ENCODE measurements at regions not wholly inside any gene's neighbourhood (a gene's known extent, or its start where the extent isn't known, plus 50 kb on each side); places are given as distances from the start of the nearest gene placed in this dataset.

- H3K27ac ChIP-seq (ENCODE audit: low read length): no peak overlapping the region
- no peaks in the 10 kb centered on the region for H3K4me1 ChIP-seq (ENCODE audit: control insufficient read depth, low read depth, low read length)
- no peaks in the 10 kb centered on the region for H3K36me3 ChIP-seq (ENCODE audit: control insufficient read depth, low read depth, low read length)
- no peak overlapping the region for H3K4me3 ChIP-seq (ENCODE audit: low read length)
- H3K27me3 ChIP-seq (ENCODE audit: control insufficient read depth, insufficient read depth, low read length): no peaks in the 10 kb centered on the region
- H3K9ac ChIP-seq (ENCODE audit: low read length): no peak overlapping the region
- H3K9me3 ChIP-seq (ENCODE audit: control insufficient read depth, low read depth, low read length): no peaks in the 10 kb centered on the region
These were observed 113.3 kb upstream of the SOX5 start for GRCh38 chr12:24062642-24063245.

GRCh38 chr12:24060089-24060488 is 110.6 kb upstream of the SOX5 start:
- Histone ChIP-seq H3K4me3 (ENCODE audit: low read length) (no peak overlapping the region), H3K9me3 (ENCODE audit: control insufficient read depth, low read depth, low read length) (no peaks in the 10 kb centered on the region), H3K9ac (ENCODE audit: low read length) (no peak overlapping the region), H3K27me3 (ENCODE audit: control insufficient read depth, insufficient read depth, low read length) (no peaks in the 10 kb centered on the region), H3K4me1 (ENCODE audit: control insufficient read depth, low read depth, low read length) (no peaks in the 10 kb centered on the region), H3K27ac (ENCODE audit: low read length) (no peak overlapping the region), H3K36me3 (ENCODE audit: control insufficient read depth, low read depth, low read length) (no peaks in the 10 kb centered on the region)

- Histone ChIP-seq H3K36me3 (ENCODE audit: control insufficient read depth, low read depth, low read length) (no peaks in the 10 kb centered on the region), H3K9ac (ENCODE audit: low read length) (no peak overlapping the region), H3K27me3 (ENCODE audit: control insufficient read depth, insufficient read depth, low read length) (no peaks in the 10 kb centered on the region), H3K4me1 (ENCODE audit: control insufficient read depth, low read depth, low read length) (no peaks in the 10 kb centered on the region), H3K27ac (ENCODE audit: low read length) (no peak overlapping the region), H3K4me3 (ENCODE audit: low read length) (no peak overlapping the region), H3K9me3 (ENCODE audit: control insufficient read depth, low read depth, low read length) (no peaks in the 10 kb centered on the region)
These were observed 108.5 kb upstream of the SOX5 start for GRCh38 chr12:24057920-24058476.

- no peaks in the 10 kb centered on the region for H3K27me3 ChIP-seq (ENCODE audit: control insufficient read depth, insufficient read depth, low read length)
- no peaks in the 10 kb centered on the region for H3K9me3 ChIP-seq (ENCODE audit: control insufficient read depth, low read depth, low read length)
- no peaks in the 10 kb centered on the region for H3K4me1 ChIP-seq (ENCODE audit: control insufficient read depth, low read depth, low read length)
- H3K36me3 ChIP-seq (ENCODE audit: control insufficient read depth, low read depth, low read length): no peaks in the 10 kb centered on the region
- no peak overlapping the region for H3K9ac ChIP-seq (ENCODE audit: low read length)
- H3K27ac ChIP-seq (ENCODE audit: low read length): no peak overlapping the region
- no peak overlapping the region for H3K4me3 ChIP-seq (ENCODE audit: low read length)
These were observed 106.3 kb upstream of the SOX5 start for GRCh38 chr12:24055747-24056146.

GRCh38 chr12:24054416-24054815 is 104.9 kb upstream of the SOX5 start:
- Histone ChIP-seq H3K36me3 (ENCODE audit: control insufficient read depth, low read depth, low read length) (no peaks in the 10 kb centered on the region), H3K4me1 (ENCODE audit: control insufficient read depth, low read depth, low read length) (no peaks in the 10 kb centered on the region), H3K9ac (ENCODE audit: low read length) (no peak overlapping the region), H3K27me3 (ENCODE audit: control insufficient read depth, insufficient read depth, low read length) (no peaks in the 10 kb centered on the region), H3K9me3 (ENCODE audit: control insufficient read depth, low read depth, low read length) (no peaks in the 10 kb centered on the region), H3K27ac (ENCODE audit: low read length) (no peak overlapping the region), H3K4me3 (ENCODE audit: low read length) (no peak overlapping the region)

GRCh38 chr12:24049728-24050127 is 100.3 kb upstream of the SOX5 start:
- Histone ChIP-seq H3K36me3 (ENCODE audit: control insufficient read depth, low read depth, low read length) (no peaks in the 10 kb centered on the region), H3K4me3 (ENCODE audit: low read length) (no peak overlapping the region), H3K9me3 (ENCODE audit: control insufficient read depth, low read depth, low read length) (peaks cover 6% of the 10 kb centered on the region), H3K27me3 (ENCODE audit: control insufficient read depth, insufficient read depth, low read length) (no peaks in the 10 kb centered on the region), H3K9ac (ENCODE audit: low read length) (no peak overlapping the region), H3K4me1 (ENCODE audit: control insufficient read depth, low read depth, low read length) (no peaks in the 10 kb centered on the region), H3K27ac (ENCODE audit: low read length) (no peak overlapping the region)

- Histone ChIP-seq H3K27ac (ENCODE audit: low read length) (no peak overlapping the region), H3K36me3 (ENCODE audit: control insufficient read depth, low read depth, low read length) (no peaks in the 10 kb centered on the region)
These were observed 99.6 kb upstream of the SOX5 start for GRCh38 chr12:24049101-24049500.

GRCh38 chr12:24048446-24048845 is 99.0 kb upstream of the SOX5 start:
- Histone ChIP-seq H3K4me1 (ENCODE audit: control insufficient read depth, low read depth, low read length) (no peaks in the 10 kb centered on the region), H3K27me3 (ENCODE audit: control insufficient read depth, insufficient read depth, low read length) (no peaks in the 10 kb centered on the region)

More at GRCh38 chr12:24049101-24049500, 99.6 kb upstream of the SOX5 start:
- peaks cover 6% of the 10 kb centered on the region for H3K9me3 ChIP-seq (ENCODE audit: control insufficient read depth, low read depth, low read length)
- no peaks in the 10 kb centered on the region for H3K4me1 ChIP-seq (ENCODE audit: control insufficient read depth, low read depth, low read length)
- H3K27me3 ChIP-seq (ENCODE audit: control insufficient read depth, insufficient read depth, low read length): no peaks in the 10 kb centered on the region
- H3K9ac ChIP-seq (ENCODE audit: low read length): no peak overlapping the region
- no peak overlapping the region for H3K4me3 ChIP-seq (ENCODE audit: low read length)

GRCh38 chr12:24047326-24047725 is 97.9 kb upstream of the SOX5 start:
- no peaks in the 10 kb centered on the region for H3K4me1 ChIP-seq (ENCODE audit: control insufficient read depth, low read depth, low read length)
- no peak overlapping the region for H3K4me3 ChIP-seq (ENCODE audit: low read length)
- H3K27me3 ChIP-seq (ENCODE audit: control insufficient read depth, insufficient read depth, low read length): no peaks in the 10 kb centered on the region
- peaks cover 6% of the 10 kb centered on the region for H3K9me3 ChIP-seq (ENCODE audit: control insufficient read depth, low read depth, low read length)
- H3K9ac ChIP-seq (ENCODE audit: low read length): no peak overlapping the region
- H3K36me3 ChIP-seq (ENCODE audit: control insufficient read depth, low read depth, low read length): no peaks in the 10 kb centered on the region
- H3K27ac ChIP-seq (ENCODE audit: low read length): no peak overlapping the region

More at GRCh38 chr12:24048446-24048845, 99.0 kb upstream of the SOX5 start:
- no peaks in the 10 kb centered on the region for H3K36me3 ChIP-seq (ENCODE audit: control insufficient read depth, low read depth, low read length)
- no peak overlapping the region for H3K27ac ChIP-seq (ENCODE audit: low read length)
- H3K9ac ChIP-seq (ENCODE audit: low read length): no peak overlapping the region
- H3K4me3 ChIP-seq (ENCODE audit: low read length): no peak overlapping the region
- H3K9me3 ChIP-seq (ENCODE audit: control insufficient read depth, low read depth, low read length): peaks cover 6% of the 10 kb centered on the region

GRCh38 chr12:24045816-24046257 is 96.4 kb upstream of the SOX5 start:
- H3K27me3 ChIP-seq (ENCODE audit: control insufficient read depth, insufficient read depth, low read length): no peaks in the 10 kb centered on the region
- no peaks in the 10 kb centered on the region for H3K36me3 ChIP-seq (ENCODE audit: control insufficient read depth, low read depth, low read length)
- H3K27ac ChIP-seq (ENCODE audit: low read length): no peak overlapping the region
- no peak overlapping the region for H3K9ac ChIP-seq (ENCODE audit: low read length)
- H3K9me3 ChIP-seq (ENCODE audit: control insufficient read depth, low read depth, low read length): peaks cover 6% of the 10 kb centered on the region
- H3K4me1 ChIP-seq (ENCODE audit: control insufficient read depth, low read depth, low read length): no peaks in the 10 kb centered on the region
- H3K4me3 ChIP-seq (ENCODE audit: low read length): no peak overlapping the region

- Histone ChIP-seq H3K4me1 (ENCODE audit: control insufficient read depth, low read depth, low read length) (no peaks in the 10 kb centered on the region), H3K36me3 (ENCODE audit: control insufficient read depth, low read depth, low read length) (no peaks in the 10 kb centered on the region), H3K27me3 (ENCODE audit: control insufficient read depth, insufficient read depth, low read length) (no peaks in the 10 kb centered on the region), H3K9me3 (ENCODE audit: control insufficient read depth, low read depth, low read length) (peaks cover 6% of the 10 kb centered on the region), H3K27ac (ENCODE audit: low read length) (no peak overlapping the region), H3K9ac (ENCODE audit: low read length) (no peak overlapping the region), H3K4me3 (ENCODE audit: low read length) (no peak overlapping the region)
These were observed 95.7 kb upstream of the SOX5 start for GRCh38 chr12:24044941-24045703.

All from iPS-18a (cell line).